ENCODE measurements at regions not wholly inside any gene's neighbourhood (a gene's known extent, or its start where the extent isn't known, plus 50 kb on each side); places are given as distances from the start of the nearest gene placed in this dataset.

DNA sequence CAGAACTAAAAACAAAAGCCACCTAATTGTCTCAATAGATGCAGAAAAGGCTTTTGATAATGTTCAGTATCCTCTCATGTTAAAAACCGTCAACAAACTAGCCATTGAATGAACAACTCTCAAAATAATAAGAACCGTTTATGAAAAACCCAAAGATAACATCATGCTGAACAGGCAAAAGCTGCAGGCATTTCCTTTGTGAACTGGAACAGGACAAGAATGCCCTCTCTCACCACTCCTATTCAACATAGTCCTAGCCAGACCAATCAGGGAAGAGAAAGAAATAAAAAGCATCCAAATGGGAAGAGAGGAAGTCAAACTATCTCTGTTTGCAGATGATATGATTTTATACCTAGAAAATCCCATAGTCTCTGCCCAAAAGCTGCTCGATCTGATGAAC is 179.6 kb upstream of the EDNRB start:
- TF ChIP-seq, protein P1, sequence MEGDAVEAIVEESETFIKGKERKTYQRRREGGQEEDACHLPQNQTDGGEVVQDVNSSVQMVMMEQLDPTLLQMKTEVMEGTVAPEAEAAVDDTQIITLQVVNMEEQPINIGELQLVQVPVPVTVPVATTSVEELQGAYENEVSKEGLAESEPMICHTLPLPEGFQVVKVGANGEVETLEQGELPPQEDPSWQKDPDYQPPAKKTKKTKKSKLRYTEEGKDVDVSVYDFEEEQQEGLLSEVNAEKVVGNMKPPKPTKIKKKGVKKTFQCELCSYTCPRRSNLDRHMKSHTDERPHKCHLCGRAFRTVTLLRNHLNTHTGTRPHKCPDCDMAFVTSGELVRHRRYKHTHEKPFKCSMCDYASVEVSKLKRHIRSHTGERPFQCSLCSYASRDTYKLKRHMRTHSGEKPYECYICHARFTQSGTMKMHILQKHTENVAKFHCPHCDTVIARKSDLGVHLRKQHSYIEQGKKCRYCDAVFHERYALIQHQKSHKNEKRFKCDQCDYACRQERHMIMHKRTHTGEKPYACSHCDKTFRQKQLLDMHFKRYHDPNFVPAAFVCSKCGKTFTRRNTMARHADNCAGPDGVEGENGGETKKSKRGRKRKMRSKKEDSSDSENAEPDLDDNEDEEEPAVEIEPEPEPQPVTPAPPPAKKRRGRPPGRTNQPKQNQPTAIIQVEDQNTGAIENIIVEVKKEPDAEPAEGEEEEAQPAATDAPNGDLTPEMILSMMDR (conservative IDR thresholded peaks at IDR 0.05; ENCODE audit: low read depth in 2 of 2) = no peak
- TF ChIP-seq EZH2 (IDR thresholded peaks at IDR 0.05; ENCODE audit: low read depth, unreplicated experiment) (no peak), ZNF114 (CRISPR knock-in tag; IDR thresholded peaks at IDR 0.05) (no peak), CREB1 (CRISPR knock-in tag; IDR thresholded peaks at IDR 0.05; ENCODE audit: low read depth) (no peak), JUNB (IDR thresholded peaks at IDR 0.05; ENCODE audit: unreplicated experiment) (no peak), POLR2AphosphoS5 (IDR thresholded peaks at IDR 0.05; ENCODE audit: low read depth) (no peak)
- TF ChIP-seq, protein P2, sequence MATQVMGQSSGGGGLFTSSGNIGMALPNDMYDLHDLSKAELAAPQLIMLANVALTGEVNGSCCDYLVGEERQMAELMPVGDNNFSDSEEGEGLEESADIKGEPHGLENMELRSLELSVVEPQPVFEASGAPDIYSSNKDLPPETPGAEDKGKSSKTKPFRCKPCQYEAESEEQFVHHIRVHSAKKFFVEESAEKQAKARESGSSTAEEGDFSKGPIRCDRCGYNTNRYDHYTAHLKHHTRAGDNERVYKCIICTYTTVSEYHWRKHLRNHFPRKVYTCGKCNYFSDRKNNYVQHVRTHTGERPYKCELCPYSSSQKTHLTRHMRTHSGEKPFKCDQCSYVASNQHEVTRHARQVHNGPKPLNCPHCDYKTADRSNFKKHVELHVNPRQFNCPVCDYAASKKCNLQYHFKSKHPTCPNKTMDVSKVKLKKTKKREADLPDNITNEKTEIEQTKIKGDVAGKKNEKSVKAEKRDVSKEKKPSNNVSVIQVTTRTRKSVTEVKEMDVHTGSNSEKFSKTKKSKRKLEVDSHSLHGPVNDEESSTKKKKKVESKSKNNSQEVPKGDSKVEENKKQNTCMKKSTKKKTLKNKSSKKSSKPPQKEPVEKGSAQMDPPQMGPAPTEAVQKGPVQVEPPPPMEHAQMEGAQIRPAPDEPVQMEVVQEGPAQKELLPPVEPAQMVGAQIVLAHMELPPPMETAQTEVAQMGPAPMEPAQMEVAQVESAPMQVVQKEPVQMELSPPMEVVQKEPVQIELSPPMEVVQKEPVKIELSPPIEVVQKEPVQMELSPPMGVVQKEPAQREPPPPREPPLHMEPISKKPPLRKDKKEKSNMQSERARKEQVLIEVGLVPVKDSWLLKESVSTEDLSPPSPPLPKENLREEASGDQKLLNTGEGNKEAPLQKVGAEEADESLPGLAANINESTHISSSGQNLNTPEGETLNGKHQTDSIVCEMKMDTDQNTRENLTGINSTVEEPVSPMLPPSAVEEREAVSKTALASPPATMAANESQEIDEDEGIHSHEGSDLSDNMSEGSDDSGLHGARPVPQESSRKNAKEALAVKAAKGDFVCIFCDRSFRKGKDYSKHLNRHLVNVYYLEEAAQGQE (IDR thresholded peaks at IDR 0.05; ENCODE audit: unreplicated experiment) = no peak

Measured in GM23338 (cell line).